Karpas-422 (cell line): ENCODE measurements at regions not wholly inside any gene's neighbourhood (a gene's known extent, or its start where the extent isn't known, plus 50 kb on each side); places are given as distances from the start of the nearest gene placed in this dataset.

Source experiments
- DNase-seq: peaks from one replicate; pipeline ENCODE4 v3.0.0-alpha.2; 2015
- H2AFZ ChIP-seq: fragments of 200-600 bp; sonication (generic); 2 replicates; pipeline ENCODE4 v1.6.1; 2014; ENCODE audit warnings: antibody characterized with exemption, low read length, mixed read lengths
- H3K27ac ChIP-seq: fragments of 200-600 bp; sonication (generic); 2 replicates; pipeline ENCODE4 v1.5.1; 2014; ENCODE audit warnings: mild to moderate bottlenecking, low read length, moderate library complexity
- H3K27me3 ChIP-seq: fragments of 200-600 bp; sonication (generic); 2 replicates; pipeline ENCODE4 v1.6.1; 2014; ENCODE audit warnings: low read length, mixed read lengths
- H3K36me3 ChIP-seq: fragments of 200-600 bp; sonication (generic); 2 replicates; pipeline ENCODE4 v1.6.1; 2014; ENCODE audit warnings: low read length, mixed read lengths; ENCODE audit not compliant: insufficient read depth
- H3K4me1 ChIP-seq: fragments of 200-600 bp; sonication (generic); 2 replicates; pipeline ENCODE4 v1.6.1; 2014; ENCODE audit warnings: mild to moderate bottlenecking, low read length, mixed read lengths
- H3K4me2 ChIP-seq: fragments of 200-600 bp; sonication (generic); 2 replicates; pipeline ENCODE4 v1.6.1; 2014; ENCODE audit warnings: low read length, low read depth, mild to moderate bottlenecking; ENCODE audit not compliant: poor library complexity, severe bottlenecking
- H3K4me3 ChIP-seq: fragments of 200-600 bp; sonication (generic); 2 replicates; pipeline ENCODE4 v1.5.1; 2014; ENCODE audit warnings: mild to moderate bottlenecking, antibody characterized with exemption, low read length, mixed read lengths
- H3K79me2 ChIP-seq: fragments of 200-600 bp; sonication (generic); 2 replicates; pipeline ENCODE4 v1.6.1; 2014; ENCODE audit warnings: mild to moderate bottlenecking, low read length, mixed read lengths
- H3K9ac ChIP-seq: fragments of 200-600 bp; sonication (generic); 2 replicates; pipeline ENCODE4 v1.6.0; 2014; ENCODE audit warnings: low read length
- H3K9me2 ChIP-seq: fragments of 200-600 bp; sonication (generic), shearing (Covaris generic); replicated peaks from 2 replicates; pipeline ENCODE4 v1.6.0; 2014; ENCODE audit warnings: mild to moderate bottlenecking, low read length, moderate library complexity; ENCODE audit not compliant: insufficient read depth
- H3K9me3 ChIP-seq: fragments of 300-700, 200-600 bp; sonication (generic); 2 replicates; pipeline ENCODE4 v1.6.1; 2014; ENCODE audit warnings: low read length, mixed read lengths
- H4K20me1 ChIP-seq: fragments of 200-600 bp; sonication (generic); 2 replicates; pipeline ENCODE4 v1.6.1; 2014; ENCODE audit warnings: mild to moderate bottlenecking, antibody characterized with exemption, low read length, low read depth; ENCODE audit not compliant: insufficient read depth

DNA sequence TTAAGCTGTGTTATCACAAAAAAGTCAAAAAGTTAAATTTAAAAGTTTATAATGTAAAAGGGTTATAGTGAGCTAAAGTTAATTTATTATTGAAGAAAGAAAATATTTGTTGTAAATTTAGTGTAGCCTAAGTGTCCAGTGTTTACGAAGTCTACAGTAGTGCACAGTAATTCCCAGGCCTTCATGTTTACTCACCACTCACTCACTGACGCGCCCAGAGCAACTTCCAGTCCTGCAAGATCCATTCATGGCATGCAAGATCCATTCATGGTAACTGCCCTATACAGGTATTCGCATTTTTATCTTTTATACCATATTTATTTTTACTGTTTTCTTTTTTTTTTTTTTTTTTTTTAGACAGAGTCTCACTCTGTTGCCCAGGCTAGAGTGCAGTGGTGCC lies 69.5 kb downstream of the TPRA1 start:
- Histone ChIP-seq H3K9ac (no peak overlapping the region), H2AFZ (no peak overlapping the region), H3K27me3 (no peaks in the 10 kb centered on the region; the same call in 1 of the 2 replicates), H3K4me2 (no peak overlapping the region), H3K27ac (no peak overlapping the region), H3K79me2 (no peaks in the 10 kb centered on the region), H4K20me1 (no peaks in the 10 kb centered on the region), H3K4me1 (no peaks in the 10 kb centered on the region), H3K4me3 (no peak overlapping the region), H3K36me3 (no peaks in the 10 kb centered on the region), H3K9me2 (no peaks in the 10 kb centered on the region), H3K9me3 (no peaks in the 10 kb centered on the region)
- DNase-seq, result no peak

DNA sequence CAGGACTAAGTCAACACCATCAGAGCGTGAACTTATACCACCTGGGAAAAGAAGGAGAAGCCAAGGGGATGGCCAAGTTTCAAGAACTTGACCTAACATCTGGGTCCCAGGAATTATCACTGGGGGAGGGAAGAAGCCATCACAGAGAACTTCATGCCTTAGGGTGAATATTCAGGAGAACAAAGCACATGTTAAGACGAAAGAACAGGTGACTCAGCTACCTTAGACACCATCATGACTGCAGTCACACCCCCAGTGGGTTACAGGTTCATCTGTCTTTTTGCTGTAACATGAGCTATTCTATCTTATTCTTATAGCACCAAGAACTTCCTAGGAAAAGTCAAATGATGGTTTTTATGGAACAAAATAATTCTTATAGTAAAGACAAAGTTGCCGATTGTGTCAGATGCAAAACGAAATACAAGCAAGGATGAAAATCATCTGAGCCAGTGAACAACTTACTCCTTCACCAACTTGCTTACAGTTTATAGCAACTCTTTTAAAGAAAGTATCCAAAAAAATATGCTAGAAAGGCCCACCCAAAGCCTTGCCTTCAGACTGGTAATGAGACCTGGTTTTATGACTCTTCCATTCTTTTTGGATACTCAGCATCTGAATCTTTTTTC lies 72.0 kb downstream of the TPRA1 start:
- Histone ChIP-seq H2AFZ (no peak overlapping the region), H3K4me1 (no peaks in the 10 kb centered on the region), H3K9ac (no peak overlapping the region), H3K27ac (no peak overlapping the region), H3K4me3 (no peak overlapping the region), H3K36me3 (no peaks in the 10 kb centered on the region), H3K4me2 (no peak overlapping the region), H3K27me3 (no peaks in the 10 kb centered on the region; the same call in 1 of the 2 replicates), H3K9me2 (no peaks in the 10 kb centered on the region), H3K79me2 (no peaks in the 10 kb centered on the region), H3K9me3 (no peaks in the 10 kb centered on the region), H4K20me1 (no peaks in the 10 kb centered on the region)
- DNase-seq, result peak; percentile 25

DNA sequence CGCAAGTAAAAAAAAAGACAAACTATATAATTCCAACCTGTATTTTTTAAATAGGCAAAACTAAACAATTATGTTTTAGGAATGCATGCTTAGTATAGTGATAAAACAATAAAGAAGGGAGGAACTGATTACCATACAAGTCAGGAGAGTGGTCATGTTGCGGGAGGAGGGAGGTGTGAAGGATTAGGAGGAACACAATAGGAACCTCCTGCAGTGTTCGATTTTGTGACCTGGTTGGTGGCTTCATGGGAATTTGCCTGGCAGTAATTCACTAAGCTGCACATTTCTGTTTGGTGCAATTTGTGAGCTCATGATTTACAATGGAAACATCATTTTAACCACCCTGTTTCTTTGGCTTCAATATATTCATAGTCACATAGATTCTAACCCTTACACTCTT lies 78.3 kb downstream of the TPRA1 start:
- H3K79me2 ChIP-seq, result no peaks in the 10 kb centered on the region
- no peaks in the 10 kb centered on the region for H3K9me2 ChIP-seq
- H3K4me2 ChIP-seq, result no peak overlapping the region
- no peaks in the 10 kb centered on the region for H3K27me3 ChIP-seq
- no peaks in the 10 kb centered on the region for H4K20me1 ChIP-seq
- DNase-seq, result peak; percentile 26
- H3K4me1 ChIP-seq, result peaks cover 22% of the 10 kb centered on the region
- H3K27ac ChIP-seq, result no peak overlapping the region
- no peaks in the 10 kb centered on the region for H3K36me3 ChIP-seq
- no peak overlapping the region for H2AFZ ChIP-seq
- no peak overlapping the region for H3K9ac ChIP-seq
- H3K4me3 ChIP-seq, result no peak overlapping the region
- H3K9me3 ChIP-seq, result no peaks in the 10 kb centered on the region

DNA sequence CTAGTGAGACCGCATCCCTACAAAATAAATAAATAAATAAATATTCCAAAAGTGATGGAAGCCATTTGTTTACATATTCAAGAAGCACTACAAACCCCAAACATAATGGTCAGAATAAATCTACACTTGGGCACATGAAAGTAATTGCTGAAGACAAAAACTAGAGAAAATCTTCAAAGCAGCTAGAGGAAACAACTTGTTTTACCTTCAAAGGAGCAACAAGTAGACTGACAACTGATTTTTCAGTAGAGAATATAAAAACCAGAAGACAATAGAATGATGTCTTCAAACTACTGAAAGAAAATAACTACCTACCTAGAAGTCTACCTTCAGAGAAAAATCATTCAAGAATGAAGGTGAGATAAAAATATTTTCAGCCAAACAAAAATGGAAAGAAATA lies 89.4 kb downstream of the TPRA1 start:
- Histone ChIP-seq H3K4me2 (no peak overlapping the region), H3K9me2 (no peaks in the 10 kb centered on the region; the same call in 1 of the 2 replicates), H3K36me3 (no peaks in the 10 kb centered on the region; the same call in 1 of the 2 replicates), H3K9ac (no peak overlapping the region), H3K4me1 (no peaks in the 10 kb centered on the region), H3K4me3 (no peak overlapping the region), H3K79me2 (no peaks in the 10 kb centered on the region), H3K27me3 (peaks cover 5% of the 10 kb centered on the region; the same call in 1 of the 2 replicates), H3K9me3 (no peaks in the 10 kb centered on the region; the same call in 1 of the 2 replicates), H3K27ac (no peak overlapping the region), H4K20me1 (no peaks in the 10 kb centered on the region), H2AFZ (no peak overlapping the region)
- DNase-seq, result peak; percentile 37

DNA sequence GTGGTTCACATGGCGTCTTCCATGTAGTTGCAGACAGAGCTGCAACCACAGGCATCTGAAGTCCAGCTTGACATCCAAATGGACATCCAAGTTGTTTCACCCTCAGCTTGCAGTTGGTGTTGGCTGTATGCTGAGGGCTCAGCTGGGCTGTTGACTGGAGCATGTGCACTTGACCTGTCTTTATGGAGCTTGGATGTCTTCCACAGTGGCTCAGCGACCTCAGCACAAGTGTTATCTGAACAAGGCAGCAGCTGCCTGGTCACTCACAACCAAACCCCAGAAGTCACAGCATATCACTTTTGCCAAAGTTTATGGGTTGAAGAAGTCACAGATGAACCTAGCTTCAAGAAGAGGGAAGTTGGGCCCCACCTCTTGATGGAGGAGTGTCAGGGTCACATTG lies 92.9 kb downstream of the TPRA1 start:
- peak; percentile 35 for DNase-seq

DNA sequence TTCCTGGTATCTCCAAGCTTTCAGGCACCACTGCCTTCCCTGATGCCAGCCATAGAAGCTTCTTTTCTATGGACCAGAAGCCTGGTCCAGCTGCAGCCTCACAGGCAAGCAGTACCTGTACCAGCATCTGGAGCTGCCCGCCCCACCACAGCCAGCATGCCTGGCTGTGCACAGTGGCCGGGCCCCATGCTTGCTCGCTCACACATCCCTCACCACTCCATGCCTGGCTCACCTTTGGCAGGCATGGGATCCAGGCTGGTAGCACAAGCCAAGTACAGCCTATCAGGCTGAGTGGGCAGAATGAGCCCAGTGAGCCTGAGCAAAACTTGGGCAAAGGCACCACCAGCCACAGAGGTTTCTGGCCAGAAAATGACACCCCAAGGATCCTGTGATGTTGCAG lies 93.4 kb downstream of the TPRA1 start:
- Histone ChIP-seq H3K9me2 (no peaks in the 10 kb centered on the region; the same call in 1 of the 2 replicates), H3K79me2 (no peaks in the 10 kb centered on the region), H3K9ac (no peak overlapping the region), H3K4me3 (no peak overlapping the region), H4K20me1 (no peaks in the 10 kb centered on the region), H2AFZ (no peak overlapping the region), H3K4me1 (peaks cover 11% of the 10 kb centered on the region), H3K27ac (no peak overlapping the region), H3K4me2 (no peak overlapping the region), H3K36me3 (no peaks in the 10 kb centered on the region; the same call in 1 of the 2 replicates), H3K9me3 (no peaks in the 10 kb centered on the region; the same call in none of the 2 replicates), H3K27me3 (peaks cover 5% of the 10 kb centered on the region; the same call in 1 of the 2 replicates)
- DNase-seq, result peak; percentile 9

More for the DNA sequence above, 92.9 kb downstream of the TPRA1 start:
- no peak overlapping the region for H3K4me2 ChIP-seq
- peaks cover 8% of the 10 kb centered on the region for H3K4me1 ChIP-seq
- no peaks in the 10 kb centered on the region for H3K79me2 ChIP-seq
- no peaks in the 10 kb centered on the region; the same call in 1 of the 2 replicates for H3K36me3 ChIP-seq
- no peak overlapping the region for H3K9ac ChIP-seq
- H3K27ac ChIP-seq, result no peak overlapping the region
- no peak overlapping the region for H3K4me3 ChIP-seq
- H3K9me2 ChIP-seq, result no peaks in the 10 kb centered on the region; the same call in 1 of the 2 replicates
- peaks cover 5% of the 10 kb centered on the region; the same call in 1 of the 2 replicates for H3K27me3 ChIP-seq
- H4K20me1 ChIP-seq, result no peaks in the 10 kb centered on the region
- H3K9me3 ChIP-seq, result no peaks in the 10 kb centered on the region; the same call in none of the 2 replicates
- no peak overlapping the region for H2AFZ ChIP-seq

DNA sequence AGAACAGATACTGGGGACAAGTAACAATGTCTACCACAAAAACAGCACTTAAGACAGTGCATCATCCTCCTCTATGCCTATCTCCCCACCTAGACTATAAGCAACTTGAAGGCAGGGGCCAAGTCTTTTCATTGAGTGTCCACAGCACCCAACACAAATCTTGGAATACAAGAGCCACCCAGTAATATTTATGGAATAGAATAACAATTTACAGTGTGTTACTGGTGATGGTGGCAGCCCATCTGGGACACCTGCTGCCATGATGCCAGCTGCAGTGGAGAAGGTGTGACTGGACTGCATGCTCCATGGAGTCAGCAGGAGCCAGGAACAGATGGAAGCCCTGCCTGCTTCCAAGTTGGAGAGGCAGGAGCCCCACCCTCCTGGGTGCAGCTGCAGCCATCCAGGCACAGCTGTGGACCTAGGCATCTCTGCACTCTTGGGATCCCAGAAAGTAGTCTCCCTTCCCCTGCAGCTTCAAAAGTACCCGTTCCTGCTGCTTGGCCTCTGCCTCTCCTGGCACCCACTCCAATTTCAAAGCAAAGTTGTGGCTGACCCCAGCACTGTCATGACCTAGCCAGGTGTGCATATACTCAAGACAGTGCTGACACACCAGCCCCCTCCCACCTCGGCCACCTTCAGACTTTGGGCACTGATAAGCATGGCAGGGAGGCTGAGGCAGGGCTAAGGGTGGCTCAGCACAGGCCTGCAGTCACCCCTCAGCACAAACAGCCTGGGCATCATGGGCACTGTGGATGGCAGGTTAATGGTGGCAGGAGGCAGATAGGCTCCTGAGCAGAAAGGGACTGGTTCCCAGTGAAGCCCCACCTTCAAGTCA lies 94.5 kb downstream of the TPRA1 start:
- no peak overlapping the region for H3K4me3 ChIP-seq
- no peaks in the 10 kb centered on the region for H4K20me1 ChIP-seq
- H3K79me2 ChIP-seq, result no peaks in the 10 kb centered on the region
- no peak overlapping the region for H3K27ac ChIP-seq
- H3K36me3 ChIP-seq, result no peaks in the 10 kb centered on the region; the same call in 1 of the 2 replicates
- H2AFZ ChIP-seq, result no peak overlapping the region
- H3K4me1 ChIP-seq, result peaks cover 22% of the 10 kb centered on the region
- H3K27me3 ChIP-seq, result peaks cover 5% of the 10 kb centered on the region; the same call in 1 of the 2 replicates
- no peak overlapping the region for H3K4me2 ChIP-seq
- H3K9me3 ChIP-seq, result no peaks in the 10 kb centered on the region; the same call in 1 of the 2 replicates
- H3K9me2 ChIP-seq, result no peaks in the 10 kb centered on the region
- H3K9ac ChIP-seq, result no peak overlapping the region
- peak; percentile 11 for DNase-seq
